SU-DHL-6 (cell line): ENCODE measurements at regions not wholly inside any gene's neighbourhood (a gene's known extent, or its start where the extent isn't known, plus 50 kb on each side); places are given as distances from the start of the nearest gene placed in this dataset.

ENCODE experiments used
- EZH2phosphoT487 ChIP-seq: fragments of 200-600 bp; sonication (generic), shearing (Covaris generic); conservative IDR thresholded peaks from 2 replicates; pipeline ENCODE4 v1.6.1; 2018; ENCODE audit warnings: mild to moderate bottlenecking, antibody characterized with exemption, low read length, moderate library complexity, mixed read lengths
- TF ChIP-seq, protein P1 (sequence below): fragments of 200-600 bp; sonication (generic); IDR thresholded peaks from one replicate; pipeline ENCODE4 v1.5.1; 2017; ENCODE audit warnings: antibody characterized with exemption, mild to moderate bottlenecking, low read length, moderate library complexity; ENCODE audit not compliant: insufficient read depth, poor library complexity, severe bottlenecking

DNA sequence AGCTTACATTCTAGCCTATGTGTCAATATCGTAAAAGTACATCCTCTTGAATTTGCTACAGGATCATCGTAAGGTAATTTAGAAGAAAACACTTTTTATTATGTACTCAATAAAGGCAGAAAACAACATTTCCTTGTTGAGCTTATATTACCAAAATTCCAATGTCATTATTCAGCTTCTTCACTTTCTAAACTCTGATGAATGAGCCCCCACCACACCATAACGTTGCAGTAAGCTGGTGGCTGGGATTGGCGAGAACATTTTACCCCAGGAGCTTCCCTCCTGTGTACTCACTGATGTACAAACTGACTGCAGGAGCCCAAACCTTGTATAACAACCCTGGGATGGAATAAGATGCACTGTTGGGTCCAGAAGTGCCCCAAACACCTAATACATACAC lies 238.1 kb upstream of the MARCKS start:
- TF ChIP-seq, protein P1, sequence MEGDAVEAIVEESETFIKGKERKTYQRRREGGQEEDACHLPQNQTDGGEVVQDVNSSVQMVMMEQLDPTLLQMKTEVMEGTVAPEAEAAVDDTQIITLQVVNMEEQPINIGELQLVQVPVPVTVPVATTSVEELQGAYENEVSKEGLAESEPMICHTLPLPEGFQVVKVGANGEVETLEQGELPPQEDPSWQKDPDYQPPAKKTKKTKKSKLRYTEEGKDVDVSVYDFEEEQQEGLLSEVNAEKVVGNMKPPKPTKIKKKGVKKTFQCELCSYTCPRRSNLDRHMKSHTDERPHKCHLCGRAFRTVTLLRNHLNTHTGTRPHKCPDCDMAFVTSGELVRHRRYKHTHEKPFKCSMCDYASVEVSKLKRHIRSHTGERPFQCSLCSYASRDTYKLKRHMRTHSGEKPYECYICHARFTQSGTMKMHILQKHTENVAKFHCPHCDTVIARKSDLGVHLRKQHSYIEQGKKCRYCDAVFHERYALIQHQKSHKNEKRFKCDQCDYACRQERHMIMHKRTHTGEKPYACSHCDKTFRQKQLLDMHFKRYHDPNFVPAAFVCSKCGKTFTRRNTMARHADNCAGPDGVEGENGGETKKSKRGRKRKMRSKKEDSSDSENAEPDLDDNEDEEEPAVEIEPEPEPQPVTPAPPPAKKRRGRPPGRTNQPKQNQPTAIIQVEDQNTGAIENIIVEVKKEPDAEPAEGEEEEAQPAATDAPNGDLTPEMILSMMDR, result no peak
- TF ChIP-seq EZH2phosphoT487, result no peak
